ENCODE measurements at regions not wholly inside any gene's neighbourhood (a gene's known extent, or its start where the extent isn't known, plus 50 kb on each side); places are given as distances from the start of the nearest gene placed in this dataset.
A peak's percentile ranks its signal among the peaks of the same experiment; 100 is the strongest.

DNA sequence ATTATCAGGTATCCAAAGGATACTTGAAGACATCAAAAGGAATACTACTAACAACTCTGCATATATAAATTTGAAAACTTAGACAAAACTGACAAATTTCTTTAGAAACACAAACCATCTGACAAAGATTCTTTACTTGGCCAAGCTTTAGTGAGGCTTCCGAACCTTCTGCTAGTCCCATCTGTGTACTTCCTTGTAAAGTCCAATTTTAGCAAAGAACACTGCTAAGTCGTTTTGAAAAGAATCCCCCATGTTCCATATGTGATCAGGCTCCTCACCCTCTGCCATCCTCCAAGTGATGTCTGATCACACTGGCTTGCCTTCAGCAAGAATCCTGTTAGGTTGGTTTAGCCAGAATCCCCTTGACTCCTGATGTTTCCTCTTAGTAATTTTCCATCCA, 150.0 kb upstream of the ACO1 start:
- CTCF ChIA-PET, result no interaction called here
- H3K9me3 Mint-ChIP-seq, result no peaks in the 10 kb centered on the region
- H3K36me3 Mint-ChIP-seq, result no peaks in the 10 kb centered on the region
- H3K4me3 Mint-ChIP-seq, result no peak overlapping the region
- DNase-seq, result no peak
- H3K4me1 Mint-ChIP-seq, result no peaks in the 10 kb centered on the region
- H3K27me3 Mint-ChIP-seq, result no peaks in the 10 kb centered on the region
- no peak overlapping the region for H3K27ac Mint-ChIP-seq

DNA sequence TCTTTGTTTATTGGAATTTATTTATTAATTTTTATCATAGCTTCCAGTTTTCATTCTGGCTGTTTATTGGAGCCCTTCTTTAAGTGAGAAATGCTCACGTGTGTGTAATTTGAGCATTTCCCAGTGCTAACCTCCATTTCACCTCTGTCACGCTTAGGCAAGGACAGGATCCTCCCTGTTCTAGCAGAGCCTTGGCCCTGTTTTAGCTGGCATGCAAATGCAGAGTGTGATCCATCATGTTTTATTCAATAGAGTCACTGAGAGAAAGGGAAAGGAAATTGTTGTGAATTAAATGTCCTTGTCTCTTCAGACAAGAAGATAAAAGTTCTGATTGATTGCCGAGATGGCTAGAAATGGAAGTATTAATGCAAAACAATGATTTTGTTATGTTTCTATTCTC, 137.3 kb upstream of the ACO1 start:
- Mint-ChIP-seq H3K9me3 (no peaks in the 10 kb centered on the region), H3K27me3 (no peaks in the 10 kb centered on the region), H3K4me3 (no peak overlapping the region), H3K36me3 (no peaks in the 10 kb centered on the region), H3K4me1 (no peaks in the 10 kb centered on the region), H3K27ac (no peak overlapping the region)
- no peak for DNase-seq
- CTCF ChIA-PET, result no interaction called here

DNA sequence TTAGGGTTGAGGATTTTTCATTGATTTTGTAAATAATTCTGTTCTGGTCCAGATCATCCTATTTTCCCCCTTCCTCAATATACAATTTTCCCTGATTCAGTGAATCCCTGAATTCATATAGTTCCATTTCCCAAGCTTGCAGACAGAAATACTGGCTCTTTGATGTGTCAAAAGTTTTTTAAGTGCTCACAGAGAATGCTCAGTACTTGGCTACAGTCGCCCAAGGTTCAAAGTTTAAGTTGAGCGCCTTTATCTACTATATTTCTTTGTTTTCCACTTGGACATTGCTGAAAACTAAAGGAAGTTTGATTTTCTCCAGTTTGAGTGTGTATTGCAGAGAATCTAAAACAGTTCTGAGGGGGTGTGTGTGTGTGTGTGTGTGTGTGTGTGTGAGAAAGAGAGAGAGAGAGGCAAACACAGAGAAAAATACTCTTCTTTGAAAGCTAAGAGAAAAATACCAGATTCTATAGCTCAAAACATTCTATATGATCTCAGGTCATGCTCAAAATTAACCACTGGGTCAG, 136.2 kb upstream of the ACO1 start:
- H3K27ac Mint-ChIP-seq, result no peak overlapping the region

DNA sequence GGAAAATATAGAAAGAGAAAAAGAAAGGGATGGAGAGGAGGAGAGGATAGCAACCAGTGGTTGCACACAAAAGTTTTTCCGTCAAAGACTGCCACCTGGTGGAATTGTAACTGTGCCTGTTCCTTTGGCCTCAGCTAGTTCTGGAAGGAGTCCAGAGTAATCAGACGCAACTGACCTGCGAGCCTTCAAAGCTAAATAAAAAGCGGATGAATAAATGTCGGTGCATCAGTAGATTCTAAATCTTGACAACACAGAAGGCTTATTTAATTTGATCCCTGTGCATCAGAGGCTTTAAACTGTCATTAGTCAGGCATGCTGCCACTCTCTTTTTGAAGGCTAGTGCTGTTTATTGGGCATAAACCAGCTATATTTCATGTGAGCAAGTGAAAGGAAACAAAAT, 132.9 kb upstream of the ACO1 start:
- Mint-ChIP-seq H3K36me3 (no peaks in the 10 kb centered on the region), H3K4me3 (no peak overlapping the region), H3K27ac (no peak overlapping the region), H3K9me3 (no peaks in the 10 kb centered on the region), H3K4me1 (no peaks in the 10 kb centered on the region), H3K27me3 (no peaks in the 10 kb centered on the region)
- DNase-seq, result peak; percentile 46
- CTCF ChIA-PET, result no interaction called here

More for the DNA sequence above, 136.2 kb upstream of the ACO1 start:
- no peaks in the 10 kb centered on the region for H3K9me3 Mint-ChIP-seq
- no peak overlapping the region for H3K4me3 Mint-ChIP-seq
- H3K36me3 Mint-ChIP-seq, result no peaks in the 10 kb centered on the region
- no peak for DNase-seq
- no peaks in the 10 kb centered on the region for H3K4me1 Mint-ChIP-seq
- CTCF ChIA-PET, result no interaction called here
- no peaks in the 10 kb centered on the region for H3K27me3 Mint-ChIP-seq

DNA sequence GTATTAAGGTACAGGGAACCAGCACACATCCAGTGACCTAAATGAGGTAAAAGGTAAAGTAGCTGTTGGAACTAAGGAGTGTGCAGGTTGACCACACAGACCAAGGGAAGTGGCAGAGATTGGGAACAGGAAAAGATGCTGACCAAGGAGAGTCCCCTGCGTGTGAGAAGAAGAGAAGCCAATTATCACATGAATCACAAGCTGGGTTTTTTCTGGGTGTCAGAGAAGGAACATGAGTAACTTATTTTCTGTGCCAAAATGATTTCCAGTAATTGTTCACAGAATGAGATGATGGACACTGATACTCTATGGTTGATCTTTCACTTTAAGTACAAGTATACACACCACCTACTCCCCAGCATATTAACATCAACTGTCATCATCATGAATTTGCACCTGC, 130.7 kb upstream of the ACO1 start:
- no peak overlapping the region for H3K4me3 Mint-ChIP-seq
- CTCF ChIA-PET, result interaction anchor here (0.9 kb wide), 1 partner anchor 10 kb away, joined by 3 read pairs; no protein-coding TSS in a partner anchor
- H3K27me3 Mint-ChIP-seq, result no peaks in the 10 kb centered on the region
- H3K27ac Mint-ChIP-seq, result no peak overlapping the region
- no peak for DNase-seq
- no peaks in the 10 kb centered on the region for H3K36me3 Mint-ChIP-seq
- no peaks in the 10 kb centered on the region for H3K4me1 Mint-ChIP-seq
- H3K9me3 Mint-ChIP-seq, result no peaks in the 10 kb centered on the region

DNA sequence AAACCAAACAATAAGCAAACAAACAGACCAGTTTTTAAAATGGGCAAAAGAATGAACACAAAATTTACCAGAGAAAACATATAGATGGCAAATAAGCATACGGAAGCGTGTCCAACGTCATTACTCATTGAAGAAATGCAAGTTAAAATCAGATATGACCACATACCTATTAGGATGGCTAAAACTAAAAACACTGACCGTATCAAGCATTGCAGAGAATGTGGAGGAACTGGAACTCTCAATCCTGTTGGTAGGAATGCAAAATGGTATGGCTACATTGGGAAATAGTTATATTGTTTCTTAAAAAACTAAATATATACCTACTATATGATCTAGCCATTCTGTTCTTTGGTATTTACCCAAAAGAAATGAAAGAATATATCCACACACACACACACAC, 129.4 kb upstream of the ACO1 start:
- Mint-ChIP-seq H3K36me3 (no peaks in the 10 kb centered on the region), H3K27me3 (no peaks in the 10 kb centered on the region), H3K4me3 (no peak overlapping the region), H3K9me3 (no peaks in the 10 kb centered on the region), H3K27ac (no peak overlapping the region), H3K4me1 (no peaks in the 10 kb centered on the region)
- CTCF ChIA-PET, result no interaction called here
- no peak for DNase-seq

DNA sequence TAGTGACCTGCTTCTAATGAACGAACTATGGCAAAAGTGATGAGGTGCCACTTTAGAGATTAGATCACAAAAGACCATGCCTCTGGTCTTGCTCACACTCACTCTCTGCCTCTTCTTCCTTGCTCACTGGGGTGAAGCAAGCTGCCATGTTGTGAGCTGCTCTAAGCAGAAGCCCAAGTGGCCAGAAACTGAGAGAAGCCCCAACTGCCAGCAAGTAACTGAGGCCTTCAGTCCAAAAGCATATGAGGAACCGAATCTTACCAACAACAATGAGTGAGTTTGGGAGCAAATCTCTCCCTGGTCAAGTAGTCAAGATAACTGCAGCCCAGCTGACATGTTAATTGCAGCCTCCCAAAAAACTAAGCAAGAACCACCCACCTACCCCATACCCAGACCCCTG, 126.0 kb upstream of the ACO1 start:
- Mint-ChIP-seq H3K27me3 (no peaks in the 10 kb centered on the region), H3K27ac (no peak overlapping the region), H3K4me3 (no peak overlapping the region), H3K4me1 (no peaks in the 10 kb centered on the region), H3K36me3 (no peaks in the 10 kb centered on the region), H3K9me3 (no peaks in the 10 kb centered on the region)
- CTCF ChIA-PET, result no interaction called here
- DNase-seq, result no peak

DNA sequence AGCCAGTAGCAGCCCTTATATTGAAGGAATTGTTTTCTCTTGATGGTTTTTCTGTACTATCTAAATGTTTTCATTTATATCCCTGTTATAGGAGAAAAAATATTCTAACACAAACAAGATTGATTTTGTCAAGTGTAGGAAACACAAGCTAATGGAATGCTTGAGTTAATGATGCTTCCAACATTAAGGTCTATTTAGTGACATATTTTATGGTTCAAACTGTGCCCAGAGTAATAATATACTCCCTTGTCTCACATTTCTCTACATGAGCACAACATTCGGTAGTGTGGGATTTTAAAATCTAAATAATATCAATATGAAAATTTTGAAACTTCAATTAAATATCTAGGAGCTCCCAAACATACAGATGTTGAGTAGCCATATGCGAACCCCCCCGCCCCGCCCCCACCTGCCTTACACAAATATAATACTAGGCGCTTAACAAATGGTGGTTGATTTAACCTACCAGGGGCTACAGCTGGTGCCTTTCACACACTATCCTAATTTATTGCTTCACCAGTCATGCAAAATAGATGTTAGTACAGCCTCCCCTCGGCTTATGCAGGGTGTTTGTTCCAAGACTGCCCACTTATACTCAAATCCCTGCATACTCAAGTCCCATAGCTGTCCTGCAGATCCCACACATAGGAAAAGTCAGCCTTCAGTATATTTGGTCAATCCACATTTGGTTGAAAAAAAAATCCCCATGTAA, 124.1 kb upstream of the ACO1 start:
- H3K4me3 Mint-ChIP-seq, result no peak overlapping the region
- no peak for DNase-seq
- CTCF ChIA-PET, result no interaction called here
- no peaks in the 10 kb centered on the region for H3K4me1 Mint-ChIP-seq
- no peak overlapping the region for H3K27ac Mint-ChIP-seq
- no peaks in the 10 kb centered on the region for H3K27me3 Mint-ChIP-seq
- no peaks in the 10 kb centered on the region for H3K9me3 Mint-ChIP-seq
- H3K36me3 Mint-ChIP-seq, result no peaks in the 10 kb centered on the region

DNA sequence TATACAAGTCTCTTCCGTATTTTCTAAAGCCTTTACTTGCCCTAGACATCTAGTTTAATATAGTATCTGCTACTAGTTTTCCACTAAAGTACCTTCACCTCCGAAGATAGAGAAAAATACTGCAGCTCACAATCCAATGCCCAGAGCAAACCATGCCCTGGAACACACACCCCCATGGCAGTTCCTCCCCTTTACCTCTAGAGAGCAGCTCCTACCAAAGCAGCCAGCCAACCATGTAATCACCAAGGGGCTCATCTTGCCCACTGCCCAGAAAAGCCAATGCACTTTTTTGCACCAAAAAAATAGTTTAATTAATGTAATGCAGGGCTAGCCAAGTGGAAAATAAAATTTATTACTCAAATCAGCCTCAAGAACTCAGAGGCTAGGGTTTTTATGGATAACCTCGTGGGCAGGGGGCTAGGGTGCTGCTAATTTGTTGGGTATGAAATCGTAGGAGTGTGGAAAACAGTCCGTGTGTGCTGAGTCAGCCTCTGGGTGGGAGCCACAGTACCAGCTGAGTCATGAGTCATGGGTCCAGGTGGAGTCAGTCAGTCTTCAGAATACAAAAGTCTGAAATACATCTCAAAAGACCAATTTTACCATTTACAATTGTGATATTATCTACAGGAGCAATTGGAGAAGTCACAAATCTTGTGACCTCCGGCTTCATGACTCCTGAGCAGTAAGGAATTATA, 120.1 kb upstream of the ACO1 start:
- CTCF ChIA-PET, result no interaction called here
- H3K36me3 Mint-ChIP-seq, result no peaks in the 10 kb centered on the region
- no peak overlapping the region for H3K27ac Mint-ChIP-seq
- no peak overlapping the region for H3K4me3 Mint-ChIP-seq
- DNase-seq, result no peak
- H3K9me3 Mint-ChIP-seq, result no peaks in the 10 kb centered on the region
- no peaks in the 10 kb centered on the region for H3K27me3 Mint-ChIP-seq
- H3K4me1 Mint-ChIP-seq, result no peaks in the 10 kb centered on the region

DNA sequence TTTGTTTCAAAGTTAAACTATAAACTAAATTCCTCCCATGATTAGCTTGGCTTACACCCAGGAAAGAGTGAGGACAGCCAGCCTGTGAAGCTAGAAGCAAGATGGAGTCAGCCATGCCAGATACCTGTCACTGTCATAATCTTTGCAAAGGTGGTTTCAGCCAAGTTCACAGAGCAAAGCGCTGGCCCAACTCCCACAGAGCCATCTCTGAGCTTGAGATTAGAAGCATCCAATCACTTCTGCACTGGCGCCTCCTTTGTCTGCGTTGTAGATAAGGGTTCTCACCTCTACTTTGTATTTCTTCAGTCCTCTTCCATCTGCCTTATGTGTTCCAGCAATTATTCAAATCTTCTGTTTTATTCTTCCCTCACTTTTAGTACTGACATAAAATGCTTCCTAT, 119.4 kb upstream of the ACO1 start:
- Mint-ChIP-seq H3K9me3 (no peaks in the 10 kb centered on the region), H3K4me3 (no peak overlapping the region), H3K27me3 (no peaks in the 10 kb centered on the region), H3K36me3 (no peaks in the 10 kb centered on the region), H3K4me1 (no peaks in the 10 kb centered on the region), H3K27ac (no peak overlapping the region)
- no peak for DNase-seq
- CTCF ChIA-PET, result no interaction called here

DNA sequence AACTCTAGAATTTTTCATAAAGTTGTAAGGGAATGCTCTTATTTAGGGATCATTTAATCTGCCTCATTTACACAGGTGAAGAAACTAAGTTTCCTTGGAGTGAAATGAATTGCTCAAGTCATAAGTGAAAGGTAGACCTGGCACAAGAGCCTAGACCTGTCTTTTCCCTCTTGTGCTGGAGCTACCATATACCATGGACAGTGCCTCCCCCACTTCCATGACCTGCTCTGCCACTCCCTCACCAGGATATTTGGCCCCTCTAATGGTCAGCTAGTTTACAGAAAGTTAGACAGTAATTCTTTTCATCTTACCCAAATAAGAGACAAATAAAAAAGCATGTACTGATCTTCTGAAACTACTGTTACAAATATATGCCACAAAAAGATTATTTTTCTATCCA, 105.5 kb upstream of the ACO1 start:
- no peaks in the 10 kb centered on the region for H3K27me3 Mint-ChIP-seq
- no peaks in the 10 kb centered on the region for H3K9me3 Mint-ChIP-seq
- CTCF ChIA-PET, result no interaction called here
- H3K36me3 Mint-ChIP-seq, result no peaks in the 10 kb centered on the region
- H3K4me3 Mint-ChIP-seq, result no peak overlapping the region
- DNase-seq, result no peak
- no peak overlapping the region for H3K27ac Mint-ChIP-seq
- H3K4me1 Mint-ChIP-seq, result no peaks in the 10 kb centered on the region

DNA sequence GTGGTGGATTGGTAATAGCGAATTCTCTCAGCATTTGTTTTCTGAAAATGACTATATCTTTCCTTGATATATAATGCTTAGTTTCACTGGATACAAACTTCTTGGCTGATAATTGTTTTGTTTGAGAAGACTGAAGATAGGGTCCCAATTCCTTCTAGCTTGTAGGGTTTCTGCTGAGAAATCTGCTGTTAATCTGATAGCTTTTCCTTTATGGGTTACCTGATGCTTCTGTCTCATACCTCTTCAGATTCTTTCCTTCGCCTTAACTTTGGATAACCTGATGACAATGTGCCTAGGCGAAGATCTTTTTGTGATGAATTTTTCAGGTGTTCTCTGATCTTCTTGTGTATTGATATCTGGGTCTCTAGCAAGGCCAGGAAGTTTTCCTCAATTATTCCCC, 94.7 kb upstream of the ACO1 start:
- Mint-ChIP-seq H3K9me3 (no peaks in the 10 kb centered on the region), H3K4me1 (no peaks in the 10 kb centered on the region), H3K4me3 (no peak overlapping the region), H3K36me3 (no peaks in the 10 kb centered on the region), H3K27me3 (no peaks in the 10 kb centered on the region), H3K27ac (no peak overlapping the region)
- DNase-seq, result no peak
- CTCF ChIA-PET, result no interaction called here

DNA sequence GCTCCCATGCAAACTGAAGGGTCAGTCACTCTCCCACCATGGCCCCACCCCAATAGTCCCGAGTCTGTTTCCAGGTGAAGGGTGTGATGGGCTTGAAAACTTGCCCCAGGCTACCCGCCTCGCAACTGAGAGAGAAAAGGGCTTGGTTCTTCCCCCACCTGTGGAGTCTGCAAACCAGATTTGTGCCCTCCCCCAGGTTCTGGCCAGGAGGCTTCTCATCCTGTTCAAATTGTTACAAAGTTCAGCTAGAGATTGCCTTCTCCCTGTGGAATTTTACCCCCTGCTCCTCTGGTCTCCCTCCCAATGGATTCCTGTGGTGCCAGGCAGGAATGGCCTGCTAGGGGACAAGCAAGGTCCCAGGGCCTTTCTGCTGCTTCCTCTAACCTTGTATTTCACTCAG, 93.1 kb upstream of the ACO1 start:
- Mint-ChIP-seq H3K27ac (no peak overlapping the region), H3K9me3 (no peaks in the 10 kb centered on the region), H3K36me3 (no peaks in the 10 kb centered on the region), H3K4me1 (no peaks in the 10 kb centered on the region), H3K4me3 (no peak overlapping the region), H3K27me3 (peaks cover 2% of the 10 kb centered on the region)
- CTCF ChIA-PET, result no interaction called here
- DNase-seq, result no peak

DNA sequence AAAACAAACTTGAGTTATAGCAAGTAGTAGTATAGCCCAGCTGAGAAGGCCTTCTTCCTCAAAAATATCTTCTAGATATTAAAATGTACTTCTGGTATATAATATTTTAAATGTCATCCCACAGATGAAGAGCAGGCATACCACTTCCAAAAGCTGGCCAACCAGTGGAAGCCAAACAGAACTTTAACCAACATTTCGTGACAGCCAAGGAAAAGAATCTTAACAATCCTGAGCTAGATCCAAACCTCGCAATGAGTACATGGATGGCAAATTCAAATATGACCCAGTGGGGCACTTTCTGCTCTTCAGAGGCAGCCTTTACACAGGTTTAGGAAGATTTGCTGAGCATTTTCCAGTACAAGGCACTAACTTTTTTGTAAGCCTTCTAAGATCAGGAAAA, 91.8 kb upstream of the ACO1 start:
- Mint-ChIP-seq H3K36me3 (no peaks in the 10 kb centered on the region), H3K9me3 (no peaks in the 10 kb centered on the region), H3K27ac (no peak overlapping the region), H3K4me1 (no peaks in the 10 kb centered on the region), H3K4me3 (no peak overlapping the region), H3K27me3 (peaks cover 4% of the 10 kb centered on the region)
- CTCF ChIA-PET, result no interaction called here
- DNase-seq, result no peak

DNA sequence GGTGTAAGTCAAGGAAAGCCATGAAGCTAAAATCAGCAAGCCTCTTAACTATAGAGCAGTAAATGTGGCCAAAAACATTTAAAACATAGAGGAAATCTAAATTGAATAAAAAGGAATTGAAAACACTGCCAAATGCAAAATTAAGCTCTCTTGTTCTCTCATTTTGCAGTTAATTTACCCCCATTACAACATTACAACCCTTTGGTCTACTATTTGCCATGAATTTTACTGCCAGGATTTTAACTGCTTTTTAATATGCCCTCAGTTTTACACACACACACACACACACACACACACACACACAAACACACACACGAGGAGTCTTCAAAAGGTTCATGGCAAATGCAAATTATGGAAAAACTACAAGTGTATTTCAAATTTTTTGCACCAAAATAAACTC, 91.4 kb upstream of the ACO1 start:
- Mint-ChIP-seq H3K27me3 (peaks cover 4% of the 10 kb centered on the region), H3K27ac (no peak overlapping the region), H3K4me1 (no peaks in the 10 kb centered on the region), H3K9me3 (no peaks in the 10 kb centered on the region), H3K4me3 (no peak overlapping the region), H3K36me3 (no peaks in the 10 kb centered on the region)
- no peak for DNase-seq
- CTCF ChIA-PET, result no interaction called here

Data from activated naive CD4-positive, alpha-beta T cell treated with anti-CD3 and anti-CD28 coated beads, Interleukin-2, amount 10 ng/mL, durations not matched to agents 7 days and 5 days (primary cell).